GM12878 (cell line): ENCODE measurements at regions not wholly inside any gene's neighbourhood (a gene's known extent, or its start where the extent isn't known, plus 50 kb on each side); places are given as distances from the start of the nearest gene placed in this dataset.

Experiments used
- ATAC-seq: fragments of 200-7000 bp; cut with Tn5 transposase; 3 replicates; pipeline ENCODE4 v1.9.1; 2020; ENCODE audit warnings: mild to moderate bottlenecking, moderate library complexity
- BruUV-seq: library from RNA; stranded (reverse); fragments of 400-500 nt; replicated peaks from 2 replicates; lab custom pipeline; 2021; lab: Mats Ljungman, UMichigan
- CTCF ChIA-PET: fragments of 300-600 bp; sonication (Branson Sonifier 250); formaldehyde crosslinking; extraction: SDS; loops from one replicate; lab custom pipeline; 2021; ENCODE audit warnings: inconsistent platforms; lab: Yijun Ruan, JAX
- POLR2A ChIA-PET: fragments of 350-600 bp; formaldehyde crosslinking; extraction: SDS; loops from one replicate; lab custom pipeline; 2021; ENCODE audit warnings: inconsistent platforms; lab: Charles Lee
- RAD21 ChIA-PET: fragments of 300-600 bp; sonication (Branson Sonifier 250); formaldehyde crosslinking; loops from one replicate; lab custom pipeline; 2023; ENCODE audit warnings: antibody characterized with exemption; ENCODE audit not compliant: unreplicated experiment; lab: Charles Lee
- SMC1A ChIA-PET: fragments of 300-600 bp; sonication (Branson Sonifier 250); formaldehyde crosslinking; loops from one replicate; lab custom pipeline; 2023; ENCODE audit not compliant: unreplicated experiment, uncharacterized antibody; lab: Charles Lee
- DNase-seq: peaks from one replicate; pipeline ENCODE4 v3.0.0-alpha.2; 2011; ENCODE audit warnings: low read depth, low spot score
- FAIRE-seq: peaks from 3 replicates; lab custom pipeline; 2011; peaks lifted over from hg19 to GRCh38; lab: Jason Lieb, UNC
- H2AFZ ChIP-seq: 2 replicates; pipeline ENCODE4 v1.6.0; 2011; ENCODE audit warnings: low read depth, low read length, control low read depth; ENCODE audit not compliant: control insufficient read depth
- H3K27ac ChIP-seq: 2 replicates; pipeline ENCODE4 v1.5.1; 2011; ENCODE audit warnings: control low read depth; ENCODE audit not compliant: control insufficient read depth, insufficient read depth
- H3K27me3 ChIP-seq, 2 experiments: replicated peaks in 1 of 2; 2 replicates each; pipeline versions ENCODE4 v1.6.0 to v1.6.1; 2011; ENCODE audit warnings: low read length in 1 of 2; ENCODE audit not compliant: control insufficient read depth in 2 of 2, insufficient read depth in 2 of 2
- H3K36me3 ChIP-seq, 2 experiments: 2 replicates each; pipeline ENCODE4 v1.5.1; 2011; ENCODE audit warnings: low read length in 1 of 2; ENCODE audit not compliant: control insufficient read depth in 2 of 2, insufficient read depth in 2 of 2
- H3K4me1 ChIP-seq: 2 replicates; pipeline ENCODE4 v1.6.1; 2011; ENCODE audit warnings: mild to moderate bottlenecking, low read length, moderate library complexity, mixed read lengths; ENCODE audit not compliant: control insufficient read depth, insufficient read depth
- H3K4me2 ChIP-seq: 2 replicates; pipeline ENCODE4 v1.6.0; 2011; ENCODE audit warnings: control low read depth; ENCODE audit not compliant: control insufficient read depth, insufficient read depth
- H3K4me3 ChIP-seq: fragments of 200-600 bp; sonication (generic); 2 replicates; pipeline ENCODE4 v1.5.1; 2016
- H3K79me2 ChIP-seq: 2 replicates; pipeline ENCODE4 v1.6.0; 2011; ENCODE audit warnings: low read length; ENCODE audit not compliant: control insufficient read depth, insufficient read depth
- H3K9ac ChIP-seq: 2 replicates; pipeline ENCODE4 v1.8.0; 2011; ENCODE audit warnings: low read length, control low read depth, mixed read lengths; ENCODE audit not compliant: control insufficient read depth, insufficient read depth
- H3K9me3 ChIP-seq: replicated peaks from 3 replicates; pipeline ENCODE4 v1.5.1; 2011; ENCODE audit warnings: mild to moderate bottlenecking, low read length; ENCODE audit not compliant: control insufficient read depth, insufficient read depth
- H4K20me1 ChIP-seq: 2 replicates; pipeline ENCODE4 v1.6.0; 2011; ENCODE audit not compliant: control insufficient read depth, insufficient read depth
- CBFB ChIP-seq: IDR thresholded peaks from 2 replicates; pipeline ENCODE4 v1.6.1; 2016; ENCODE audit warnings: antibody characterized with exemption, low read depth
- CBX5 ChIP-seq: sonication (generic); IDR thresholded peaks from 2 replicates; pipeline ENCODE4 v1.6.1; 2016; ENCODE audit warnings: low read depth, moderate library complexity, mild to moderate bottlenecking, inconsistent platforms
- ESRRA ChIP-seq: IDR thresholded peaks from 2 replicates; pipeline ENCODE4 v1.6.1; 2012; ENCODE audit warnings: mild to moderate bottlenecking, low read length, improper control_type of control experiment
- LARP7 ChIP-seq: fragments of 450-650 bp; IDR thresholded peaks from 2 replicates; pipeline ENCODE4 v1.6.1; 2017; ENCODE audit warnings: mild to moderate bottlenecking
- MEF2A ChIP-seq: IDR thresholded peaks from 2 replicates; pipeline ENCODE4 v1.6.1; 2011; ENCODE audit warnings: low read depth, mild to moderate bottlenecking, low read length, moderate library complexity; ENCODE audit not compliant: insufficient read depth
- ZBTB40 ChIP-seq: fragments of 450-650 bp; IDR thresholded peaks from 2 replicates; pipeline ENCODE4 v1.6.1; 2016; ENCODE audit warnings: mild to moderate bottlenecking, moderate library complexity, borderline replicate concordance
- WGBS: methylation state at CpG from one replicate; pipeline ENCODE4 v1.1.6; 2016; ENCODE audit warnings: low lambda C conversion rate; ENCODE audit not compliant: insufficient replicate concordance, insufficient coverage; ENCODE audit errors: missing lambda C conversion rate; 5-methylcytosine and 5-hydroxymethylcytosine counted together
- in situ Hi-C: fragments of 300-500 bp; cut with MboI; formaldehyde crosslinking; loops from 9 replicates; pipeline ENCODE4 v1.14.3; 2018; ENCODE audit warnings: mixed read lengths
- intact Hi-C: fragments of 100-400 bp; cut with micrococcal nuclease; formaldehyde crosslinking; loops from one replicate; pipeline ENCODE4 v1.14.2; 2022; ENCODE audit not compliant: unreplicated experiment

- TF ChIP-seq ESRRA, result no peak
- no peak for TF ChIP-seq CBX5
- TF ChIP-seq ZBTB40, result no peak
- TF ChIP-seq MEF2A, result no peak
- no peak for TF ChIP-seq CBFB
Observed at GRCh38 chr3:144915202-144915601, 943.6 kb downstream of the DIPK2A start (continued).

- WGBS, result 31% methylated on average over 4 of the region's 4 CpGs
- Histone ChIP-seq H3K9ac (no peak overlapping the region), H3K27me3 (no peaks in the 10 kb centered on the region), H3K4me1 (no peaks in the 10 kb centered on the region), H3K36me3 (no peaks in the 10 kb centered on the region), H3K4me2 (no peak overlapping the region), H4K20me1 (no peaks in the 10 kb centered on the region), H3K79me2 (no peaks in the 10 kb centered on the region), H3K27ac (no peak overlapping the region), H3K9me3 (no peaks in the 10 kb centered on the region), H3K4me3 (no peak overlapping the region), H2AFZ (no peak overlapping the region)
- POLR2A ChIA-PET, result no interaction called here
- no peak for ATAC-seq
- CTCF ChIA-PET, result interaction anchor here (1.1 kb wide), 1 partner anchor 75 kb away, joined by 3 read pairs; no protein-coding TSS in a partner anchor
- RAD21 ChIA-PET, result no interaction called here
- intact Hi-C loops (no loop called here), in situ Hi-C loops (no loop called here)
- DNase-seq, result no peak
- no peak for TF ChIP-seq LARP7
- SMC1A ChIA-PET, result no interaction called here
- FAIRE-seq, result no peak
- BruUV-seq, result no TSS peak
Observed at GRCh38 chr3:144921710-144922109, 950.1 kb downstream of the DIPK2A start.
